OCI-LY7 (cell line): ENCODE measurements at regions not wholly inside any gene's neighbourhood (a gene's known extent, or its start where the extent isn't known, plus 50 kb on each side); places are given as distances from the start of the nearest gene placed in this dataset.
"Not testable (repeated sequence)": the region's sequence is repeated elsewhere in the genome, so short reads cannot be mapped to it uniquely, and the experiment has no call there.

Experiments used
- BruUV-seq: library from RNA; stranded (reverse); fragments of 400-500 nt; replicated peaks from 2 replicates; lab custom pipeline; 2021; lab: Mats Ljungman, UMichigan
- CTCF ChIA-PET: fragments of 300-600 bp; sonication (Branson Sonifier 250); formaldehyde crosslinking; loops from one replicate; lab custom pipeline; 2022; ENCODE audit warnings: antibody characterized with exemption; ENCODE audit not compliant: unreplicated experiment; lab: Charles Lee
- POLR2A ChIA-PET: fragments of 300-600 bp; sonication (Branson Sonifier 250); formaldehyde crosslinking; loops from one replicate; lab custom pipeline; 2022; ENCODE audit warnings: antibody characterized with exemption; lab: Charles Lee
- DNase-seq: peaks from one replicate; pipeline ENCODE4 v3.0.0-alpha.2; 2015; ENCODE audit warnings: low spot score
- H2AFZ ChIP-seq: fragments of 200-600 bp; sonication (generic), shearing (Covaris generic); 2 replicates; pipeline ENCODE4 v1.6.1; 2014; ENCODE audit warnings: mild to moderate bottlenecking, antibody characterized with exemption, low read length, moderate library complexity
- H3K27ac ChIP-seq: fragments of 200-600 bp; sonication (generic); 2 replicates; pipeline ENCODE4 v1.5.1; 2014; ENCODE audit warnings: mixed run types, low read depth, mild to moderate bottlenecking, moderate library complexity, low read length, inconsistent platforms; ENCODE audit not compliant: poor library complexity, severe bottlenecking
- H3K36me3 ChIP-seq: fragments of 200-600 bp; sonication (generic); 2 replicates; pipeline ENCODE4 v1.6.1; 2014; ENCODE audit warnings: mild to moderate bottlenecking, antibody characterized with exemption, low read length, moderate library complexity, mixed read lengths; ENCODE audit not compliant: insufficient read depth
- H3K4me1 ChIP-seq: fragments of 200-600 bp; sonication (generic); 2 replicates; pipeline ENCODE4 v1.5.1; 2014; ENCODE audit warnings: mild to moderate bottlenecking, low read length; ENCODE audit not compliant: insufficient read depth, poor library complexity, severe bottlenecking
- H3K4me2 ChIP-seq: fragments of 200-600 bp; sonication (generic); 2 replicates; pipeline ENCODE4 v1.6.1; 2014; ENCODE audit warnings: mild to moderate bottlenecking, low read length
- H3K4me3 ChIP-seq: fragments of 200-600 bp; sonication (generic); 2 replicates; pipeline ENCODE4 v1.5.1; 2014; ENCODE audit warnings: mild to moderate bottlenecking, low read depth, low read length; ENCODE audit not compliant: poor library complexity, severe bottlenecking
- H3K79me2 ChIP-seq: fragments of 200-600 bp; sonication (generic); 2 replicates; pipeline ENCODE4 v1.6.1; 2016; ENCODE audit warnings: low read depth, mild to moderate bottlenecking, low read length, moderate library complexity, mixed read lengths; ENCODE audit not compliant: insufficient read depth
- H3K9me2 ChIP-seq: fragments of 200-600 bp; sonication (generic); 2 replicates; pipeline ENCODE4 v1.6.1; 2016; ENCODE audit warnings: mild to moderate bottlenecking, low read length, mixed read lengths; ENCODE audit not compliant: insufficient read depth
- H3K9me3 ChIP-seq: fragments of 200-600 bp; sonication (generic); 2 replicates; pipeline ENCODE4 v1.6.1; 2014; ENCODE audit warnings: mild to moderate bottlenecking, mixed run types, low read length, mixed read lengths
- H4K20me1 ChIP-seq: fragments of 200-600 bp; sonication (generic); 2 replicates; pipeline ENCODE4 v1.6.1; 2014; ENCODE audit warnings: mild to moderate bottlenecking, antibody characterized with exemption, low read length, moderate library complexity, mixed read lengths; ENCODE audit not compliant: insufficient read depth
- EZH2phosphoT487 ChIP-seq: fragments of 200-600 bp; sonication (generic); IDR thresholded peaks from 2 replicates; pipeline ENCODE4 v1.6.1; 2018; ENCODE audit warnings: low read depth, borderline replicate concordance, mild to moderate bottlenecking, mixed run types, antibody characterized with exemption, low read length, moderate library complexity, mixed read lengths
- intact Hi-C: fragments of 100-400 bp; cut with micrococcal nuclease; formaldehyde crosslinking; loops from one replicate; pipeline ENCODE4 v1.10.0; 2022; ENCODE audit not compliant: unreplicated experiment
- TF ChIP-seq, protein P1 (sequence below): fragments of 200-600 bp; sonication (generic); conservative IDR thresholded peaks from 2 replicates; pipeline ENCODE4 v1.5.1; 2014; ENCODE audit warnings: mild to moderate bottlenecking, antibody characterized with exemption, low read length, moderate library complexity, mixed read lengths

DNA sequence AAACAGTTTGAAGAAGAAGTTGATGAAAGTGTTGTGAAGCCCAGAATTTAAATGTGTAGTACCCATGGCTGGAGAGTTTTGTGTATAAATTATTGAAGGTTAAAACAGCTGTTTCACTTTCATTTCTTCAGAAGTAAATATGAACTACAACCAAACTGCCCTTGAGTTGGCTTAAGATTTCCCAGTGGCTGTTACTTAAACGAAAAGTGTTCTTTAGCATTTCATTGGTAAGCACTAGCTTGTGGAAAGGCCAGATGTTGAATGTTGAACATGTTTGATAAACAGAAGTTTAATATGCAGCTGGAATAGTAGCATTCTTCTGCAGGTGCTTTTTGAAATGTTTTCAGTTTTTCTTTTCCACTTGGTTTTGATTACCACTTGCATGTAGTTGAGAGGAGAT is 83.2 kb upstream of the TNRC6B start:
- Histone ChIP-seq H3K9me2 (no peaks in the 10 kb centered on the region), H3K79me2 (no peaks in the 10 kb centered on the region)
- TF ChIP-seq, protein P1, sequence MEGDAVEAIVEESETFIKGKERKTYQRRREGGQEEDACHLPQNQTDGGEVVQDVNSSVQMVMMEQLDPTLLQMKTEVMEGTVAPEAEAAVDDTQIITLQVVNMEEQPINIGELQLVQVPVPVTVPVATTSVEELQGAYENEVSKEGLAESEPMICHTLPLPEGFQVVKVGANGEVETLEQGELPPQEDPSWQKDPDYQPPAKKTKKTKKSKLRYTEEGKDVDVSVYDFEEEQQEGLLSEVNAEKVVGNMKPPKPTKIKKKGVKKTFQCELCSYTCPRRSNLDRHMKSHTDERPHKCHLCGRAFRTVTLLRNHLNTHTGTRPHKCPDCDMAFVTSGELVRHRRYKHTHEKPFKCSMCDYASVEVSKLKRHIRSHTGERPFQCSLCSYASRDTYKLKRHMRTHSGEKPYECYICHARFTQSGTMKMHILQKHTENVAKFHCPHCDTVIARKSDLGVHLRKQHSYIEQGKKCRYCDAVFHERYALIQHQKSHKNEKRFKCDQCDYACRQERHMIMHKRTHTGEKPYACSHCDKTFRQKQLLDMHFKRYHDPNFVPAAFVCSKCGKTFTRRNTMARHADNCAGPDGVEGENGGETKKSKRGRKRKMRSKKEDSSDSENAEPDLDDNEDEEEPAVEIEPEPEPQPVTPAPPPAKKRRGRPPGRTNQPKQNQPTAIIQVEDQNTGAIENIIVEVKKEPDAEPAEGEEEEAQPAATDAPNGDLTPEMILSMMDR: no peak
- TF ChIP-seq EZH2phosphoT487: no peak

GRCh38 chr22:40099887-40100286 is 77.8 kb upstream of the TNRC6B start:
- BruUV-seq, H3K79me2 ChIP-seq, H3K36me3 ChIP-seq, CTCF ChIA-PET, POLR2A ChIA-PET, H3K4me2 ChIP-seq, H3K4me3 ChIP-seq, DNase-seq, H4K20me1 ChIP-seq, H2AFZ ChIP-seq, H3K4me1 ChIP-seq, intact Hi-C loops, H3K27ac ChIP-seq, H3K9me2 ChIP-seq, H3K9me3 ChIP-seq: not testable (repeated sequence)

More for the DNA sequence above, 83.2 kb upstream of the TNRC6B start:
- no TSS peak for BruUV-seq
- H3K4me1 ChIP-seq: peaks cover 10% of the 10 kb centered on the region
- no peaks in the 10 kb centered on the region for H3K36me3 ChIP-seq
- no peak overlapping the region for H3K4me3 ChIP-seq
- H3K27ac ChIP-seq: no peak overlapping the region
- DNase-seq: peak; percentile 10
- no peak overlapping the region for H2AFZ ChIP-seq
- ChIA-PET CTCF (no interaction called here), POLR2A (interaction anchor here (0.6 kb wide), 1 partner anchor 322 kb away, joined by 3 read pairs; no protein-coding TSS in a partner anchor)
- H3K4me2 ChIP-seq: peak overlapping the region; percentile 28
- no peaks in the 10 kb centered on the region for H3K9me3 ChIP-seq
- intact Hi-C loops: no loop called here
- no peaks in the 10 kb centered on the region for H4K20me1 ChIP-seq

DNA sequence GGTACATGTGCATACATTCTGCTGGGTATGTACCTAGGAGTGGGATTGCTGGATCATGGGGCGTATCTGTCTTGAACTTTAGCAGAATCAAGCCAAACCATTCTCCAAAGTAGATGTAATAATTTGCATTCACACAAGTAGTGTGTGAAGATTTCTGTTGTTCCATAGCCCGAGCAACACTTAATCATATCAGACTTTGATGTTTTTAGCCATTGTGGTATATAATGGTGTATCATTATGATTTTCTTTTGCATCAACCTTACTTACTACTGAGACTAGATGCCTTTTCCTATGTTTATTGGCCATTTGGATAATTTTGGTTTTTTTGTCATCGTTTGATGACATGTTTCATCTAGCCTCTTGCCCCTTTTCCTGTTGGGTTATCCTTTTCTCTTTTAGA is 72.0 kb upstream of the TNRC6B start:
- CTCF ChIA-PET: no interaction called here
- TF ChIP-seq, protein P1: no peak
- TF ChIP-seq EZH2phosphoT487: no peak
- H3K9me2 ChIP-seq: no peaks in the 10 kb centered on the region
- no TSS peak for BruUV-seq
- H3K4me3 ChIP-seq: no peak overlapping the region
- H3K4me2 ChIP-seq: no peak overlapping the region
- no peak overlapping the region for H3K27ac ChIP-seq
- POLR2A ChIA-PET: no interaction called here
- intact Hi-C loops: no loop called here
- H3K4me1 ChIP-seq: peaks cover 16% of the 10 kb centered on the region
- peaks cover 15% of the 10 kb centered on the region; the same call in 1 of the 2 replicates for H3K79me2 ChIP-seq
- no peak for DNase-seq
- H3K36me3 ChIP-seq: no peaks in the 10 kb centered on the region
- no peaks in the 10 kb centered on the region for H3K9me3 ChIP-seq
- H4K20me1 ChIP-seq: no peaks in the 10 kb centered on the region
- H2AFZ ChIP-seq: no peak overlapping the region
